HCT116 (cell line): ENCODE measurements at regions not wholly inside any gene's neighbourhood (a gene's known extent, or its start where the extent isn't known, plus 50 kb on each side); places are given as distances from the start of the nearest gene placed in this dataset.

Experiments used
- ATAC-seq: fragments of 200-7000 bp; cut with Tn5 transposase; 2 replicates; pipeline ENCODE4 v1.9.1; 2020; ENCODE audit warnings: mild to moderate bottlenecking, moderate library complexity
- BruUV-seq: library from RNA; stranded (reverse); fragments of 400-500 nt; replicated peaks from 2 replicates; lab custom pipeline; 2021; lab: Mats Ljungman, UMichigan
- CTCF ChIA-PET: fragments of 300-600 bp; sonication (Branson Sonifier 250); formaldehyde crosslinking; loops from one replicate; lab custom pipeline; 2021; ENCODE audit warnings: antibody characterized with exemption; lab: Charles Lee
- POLR2A ChIA-PET: fragments of 300-600, 350-600 bp; sonication (Branson Sonifier 250); formaldehyde crosslinking; loops from one replicate; lab custom pipeline; 2021; ENCODE audit warnings: antibody characterized with exemption; lab: Charles Lee
- RAD21 ChIA-PET, 2 experiments: fragments of 300-600 bp; sonication (Branson Sonifier 250); formaldehyde crosslinking; loops; one replicate each; lab custom pipeline; 2023; ENCODE audit warnings: low total read pairs in 2 of 2; ENCODE audit not compliant: uncharacterized antibody in 2 of 2, unreplicated experiment in 2 of 2, low non-redundant PET in 1 of 2; lab: Charles Lee
- DNase-seq: peaks from one replicate; pipeline ENCODE4 v3.0.0-alpha.2; 2010; ENCODE audit warnings: low read depth, low spot score
- H2AFZ ChIP-seq: fragments of 200-600 bp; shearing (Covaris generic), sonication (generic); 2 replicates; pipeline ENCODE4 v1.6.1; 2017; ENCODE audit warnings: low read depth, mixed run types, mixed read lengths, antibody characterized with exemption, low read length; ENCODE audit not compliant: poor library complexity, severe bottlenecking
- H3K27ac ChIP-seq: 2 replicates; pipeline ENCODE4 v1.5.1; 2012; ENCODE audit warnings: low read depth, low read length
- H3K27me3 ChIP-seq: fragments of 200-600 bp; sonication (generic); 2 replicates; pipeline ENCODE4 v1.6.1; 2016; ENCODE audit warnings: mixed run types, low read length, mixed read lengths; ENCODE audit not compliant: insufficient read depth
- H3K36me3 ChIP-seq, 2 experiments: fragments of 200-500 bp in 1 of 2; fragments of 200-600 bp in 1 of 2; sonication (Bioruptor generic) in 1 of 2; sonication (generic) in 1 of 2; 2 replicates each; pipeline versions ENCODE4 v1.5.1 to v1.6.1; 2014 to 2016; ENCODE audit warnings: low read length in 2 of 2, inconsistent platforms in 1 of 2, mixed read lengths in 1 of 2, mixed run types in 1 of 2; ENCODE audit not compliant: insufficient read depth in 2 of 2, control insufficient read depth in 1 of 2
- H3K4me1 ChIP-seq, 2 experiments: fragments of 200-600 bp in 1 of 2; sonication (generic) in 1 of 2; 2 replicates each; pipeline versions ENCODE4 v1.5.1 to v1.6.1; 2012 to 2017; ENCODE audit warnings: low read length in 2 of 2, inconsistent platforms in 1 of 2, mild to moderate bottlenecking in 1 of 2, mixed read lengths in 1 of 2, mixed run types in 1 of 2, moderate library complexity in 1 of 2; ENCODE audit not compliant: insufficient read depth in 2 of 2, control insufficient read depth in 1 of 2
- H3K4me2 ChIP-seq: fragments of 200-600 bp; sonication (generic); 2 replicates; pipeline ENCODE4 v1.6.1; 2017; ENCODE audit warnings: mixed run types, low read length, mixed read lengths
- H3K4me3 ChIP-seq, 2 experiments: fragments of 200-600 bp in 1 of 2; sonication (generic) in 1 of 2; replicated peaks in 1 of 2; 2 replicates each; pipeline ENCODE4 v1.5.1; 2011 to 2016; ENCODE audit warnings: low read length in 2 of 2, control low read depth in 1 of 2, low read depth in 1 of 2, mild to moderate bottlenecking in 1 of 2, mixed read lengths in 1 of 2, mixed run types in 1 of 2
- H3K79me2 ChIP-seq: fragments of 200-600 bp; sonication (generic); 2 replicates; pipeline ENCODE4 v1.6.1; 2017; ENCODE audit warnings: mild to moderate bottlenecking, mixed run types, low read length, moderate library complexity, mixed read lengths; ENCODE audit not compliant: insufficient read depth
- H3K9ac ChIP-seq: fragments of 200-600 bp; sonication (generic); 2 replicates; pipeline ENCODE4 v1.6.1; 2016; ENCODE audit warnings: low read length, mixed read lengths
- H3K9me2 ChIP-seq: fragments of 200-600 bp; sonication (generic), shearing (Covaris generic); 2 replicates; pipeline ENCODE4 v1.6.1; 2017; ENCODE audit warnings: mixed run types, mild to moderate bottlenecking, moderate library complexity; ENCODE audit not compliant: insufficient read depth
- H3K9me3 ChIP-seq, 2 experiments: fragments of 200-500 bp in 1 of 2; fragments of 200-600 bp in 1 of 2; sonication (Bioruptor generic) in 1 of 2; sonication (generic) in 1 of 2; 2 replicates each; pipeline ENCODE4 v1.6.1; 2014 to 2017; ENCODE audit warnings: low read length in 2 of 2, mixed read lengths in 2 of 2, inconsistent platforms in 1 of 2, low read depth in 1 of 2, mild to moderate bottlenecking in 1 of 2, mixed run types in 1 of 2, moderate library complexity in 1 of 2; ENCODE audit not compliant: control insufficient read depth in 1 of 2, insufficient read depth in 1 of 2
- H4K20me1 ChIP-seq: fragments of 200-600 bp; sonication (generic), shearing (Covaris generic); 2 replicates; pipeline ENCODE4 v1.6.1; 2017; ENCODE audit warnings: mixed run types, mild to moderate bottlenecking, moderate library complexity; ENCODE audit not compliant: insufficient read depth
- POLR2A ChIP-seq: IDR thresholded peaks from 2 replicates; pipeline ENCODE4 v1.7.0; 2011; ENCODE audit warnings: borderline replicate concordance; ENCODE audit not compliant: insufficient read depth, insufficient read length; ENCODE audit errors: extremely low read depth
- REST ChIP-seq: IDR thresholded peaks from 2 replicates; pipeline ENCODE4 v1.6.1; 2012; ENCODE audit warnings: low read depth
- SIN3A ChIP-seq: IDR thresholded peaks from 2 replicates; pipeline ENCODE4 v1.6.1; 2012; ENCODE audit warnings: low read depth
- YY1 ChIP-seq: IDR thresholded peaks from 2 replicates; pipeline ENCODE4 v1.6.1; 2011; ENCODE audit warnings: low read length, low read depth, moderate library complexity, mild to moderate bottlenecking; ENCODE audit not compliant: insufficient replicate concordance; ENCODE audit errors: extremely low read depth
- intact Hi-C: fragments of 100-400 bp; cut with micrococcal nuclease; formaldehyde crosslinking; loops from 2 replicates; pipeline ENCODE4 v1.10.0; 2022

- no peak for DNase-seq
- peak overlapping the region; percentile 96; the same call in 1 of the 2 replicates for H3K27ac ChIP-seq
- H3K79me2 ChIP-seq = no peaks in the 10 kb centered on the region
- H3K4me2 ChIP-seq = no peak overlapping the region
- no peaks in the 10 kb centered on the region for H4K20me1 ChIP-seq
- H3K9me3 ChIP-seq = no peaks in the 10 kb centered on the region
- intact Hi-C loops = loop anchor here (5.0 kb wide), 1 partner anchor 238 kb away; no protein-coding TSS in a partner anchor
- no TSS peak for BruUV-seq
- peak overlapping the region; percentile 1 for H2AFZ ChIP-seq
- no peak for TF ChIP-seq POLR2A
- no peak for TF ChIP-seq YY1
- no peak for TF ChIP-seq SIN3A
- no peak for TF ChIP-seq REST
- no peak overlapping the region for H3K4me3 ChIP-seq
- no peak for ATAC-seq
- no peaks in the 10 kb centered on the region for H3K27me3 ChIP-seq
- ChIA-PET CTCF (no interaction called here), RAD21 (no interaction called here), POLR2A (no interaction called here)
- H3K36me3 ChIP-seq = peaks cover 0 to 9% of the 10 kb centered on the region in 2 experiments; a peak in 2 of 4 replicates
- H3K4me1 ChIP-seq = peaks cover 25 to 48% of the 10 kb centered on the region in 2 experiments
- no peaks in the 10 kb centered on the region for H3K9me2 ChIP-seq
- H3K9ac ChIP-seq = 0 out of 2 replicates have a peak overlapping the region, but pooled peaks have one; percentile 22
Measured at GRCh38 chr2:226414335-226414734, 385.3 kb downstream of the IRS1 start.
